ENCODE measurements at regions not wholly inside any gene's neighbourhood (a gene's known extent, or its start where the extent isn't known, plus 50 kb on each side); places are given as distances from the start of the nearest gene placed in this dataset.

DNA sequence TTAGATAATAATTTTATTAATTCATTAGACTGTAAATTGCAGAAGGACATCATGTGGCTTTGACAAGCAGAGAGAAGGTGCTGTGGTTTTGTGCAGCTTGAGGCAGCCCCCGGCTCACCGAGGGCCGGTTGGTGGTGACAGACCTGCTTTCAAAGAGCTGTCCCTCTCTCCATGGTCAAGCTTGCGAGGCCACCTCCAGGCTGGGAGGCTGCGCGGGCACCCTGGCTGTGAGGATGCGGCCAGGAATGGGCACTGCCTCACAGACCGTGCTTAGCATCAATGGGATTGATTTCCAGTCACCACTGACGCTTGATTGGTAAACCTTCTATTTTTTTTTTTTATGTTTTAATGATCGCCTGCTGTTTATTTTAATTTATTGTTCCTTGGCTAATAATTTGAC lies 690.9 kb downstream of the GALR1 start:
- DNase-seq: no peak

DNA sequence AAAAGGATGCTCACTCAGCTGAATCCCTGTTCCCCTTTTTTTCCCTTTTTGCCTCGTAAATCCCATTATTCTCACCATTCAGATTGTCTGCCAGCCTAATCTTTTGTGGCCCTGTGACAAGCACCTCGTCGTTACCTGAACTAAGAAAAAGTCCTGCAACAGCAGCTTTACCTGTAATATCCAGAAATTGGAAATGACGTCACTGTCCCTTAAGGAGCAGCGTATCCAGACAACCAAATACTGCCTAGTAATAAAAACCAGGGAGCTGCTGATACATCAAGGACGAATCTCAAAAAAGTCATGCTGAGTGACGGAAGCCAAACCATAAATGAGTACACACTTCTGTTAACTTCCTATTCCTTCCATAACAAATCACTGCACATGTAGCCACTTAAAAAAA lies 694.9 kb downstream of the GALR1 start:
- DNase-seq: no peak

DNA sequence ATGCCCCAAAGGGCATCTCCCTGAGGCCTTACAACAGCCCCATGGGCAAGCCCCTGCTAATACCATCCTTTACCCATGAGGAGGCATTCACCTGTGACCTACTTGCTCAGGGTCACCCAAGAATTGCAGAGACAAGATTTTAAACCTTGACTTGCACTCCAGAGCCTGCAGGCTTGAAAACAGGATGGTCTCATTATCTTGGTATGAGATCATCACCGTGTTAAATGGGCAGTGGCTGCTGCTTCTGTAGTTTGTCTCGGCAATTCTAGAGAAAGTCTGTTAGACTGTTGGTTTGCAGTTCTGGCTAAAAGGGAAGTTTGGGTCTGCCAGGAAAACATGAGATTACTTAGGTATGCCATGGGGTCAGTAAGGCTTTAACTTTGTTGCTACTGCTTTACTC lies 698.9 kb downstream of the GALR1 start:
- DNase-seq: no peak

DNA sequence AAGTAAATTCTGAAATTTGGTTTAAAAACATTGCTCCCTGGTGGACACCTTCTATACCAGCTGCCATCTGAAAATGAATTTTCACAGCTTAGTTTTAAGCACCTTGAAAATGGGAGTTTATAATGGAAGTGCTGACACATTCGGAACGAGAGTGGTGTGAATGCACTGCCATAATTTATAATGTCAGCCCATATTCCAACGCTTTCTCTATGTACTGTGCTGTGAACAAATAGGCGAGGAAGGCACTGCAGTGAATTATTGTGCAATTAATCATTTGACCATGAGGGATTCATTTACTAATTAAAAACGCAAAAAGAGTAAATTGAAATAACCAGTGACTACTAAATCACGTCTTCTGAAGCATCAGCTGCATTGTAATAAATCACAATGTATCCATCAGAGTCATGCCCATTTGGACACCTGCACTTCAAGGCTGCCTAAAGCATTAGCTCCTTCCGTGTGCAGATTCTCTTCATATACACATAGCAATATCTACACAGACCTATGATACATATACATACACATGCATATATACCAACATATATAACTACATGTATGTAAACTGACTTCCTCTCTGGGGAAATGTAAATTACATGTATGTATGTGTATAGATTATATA lies 699.8 kb downstream of the GALR1 start:
- no peak for DNase-seq

DNA sequence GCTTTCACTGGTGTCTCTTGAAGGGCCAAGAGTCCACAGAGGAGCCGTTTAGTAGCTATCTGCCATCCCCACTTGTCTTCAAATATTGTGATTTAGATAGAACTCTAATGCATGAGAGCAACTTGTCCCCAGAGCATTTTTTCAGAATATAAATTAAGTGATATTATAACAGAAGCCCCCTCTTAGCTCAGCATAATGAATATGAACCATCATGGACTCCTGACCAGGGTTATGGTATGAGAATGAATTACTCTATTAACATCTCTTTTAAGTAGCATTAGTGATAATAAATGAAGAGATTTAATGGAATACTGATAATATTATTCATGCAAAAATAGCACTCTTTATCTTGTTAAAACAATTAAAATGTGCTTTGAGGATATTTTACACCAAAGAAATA lies 709.6 kb downstream of the GALR1 start:
- DNase-seq: no peak

DNA sequence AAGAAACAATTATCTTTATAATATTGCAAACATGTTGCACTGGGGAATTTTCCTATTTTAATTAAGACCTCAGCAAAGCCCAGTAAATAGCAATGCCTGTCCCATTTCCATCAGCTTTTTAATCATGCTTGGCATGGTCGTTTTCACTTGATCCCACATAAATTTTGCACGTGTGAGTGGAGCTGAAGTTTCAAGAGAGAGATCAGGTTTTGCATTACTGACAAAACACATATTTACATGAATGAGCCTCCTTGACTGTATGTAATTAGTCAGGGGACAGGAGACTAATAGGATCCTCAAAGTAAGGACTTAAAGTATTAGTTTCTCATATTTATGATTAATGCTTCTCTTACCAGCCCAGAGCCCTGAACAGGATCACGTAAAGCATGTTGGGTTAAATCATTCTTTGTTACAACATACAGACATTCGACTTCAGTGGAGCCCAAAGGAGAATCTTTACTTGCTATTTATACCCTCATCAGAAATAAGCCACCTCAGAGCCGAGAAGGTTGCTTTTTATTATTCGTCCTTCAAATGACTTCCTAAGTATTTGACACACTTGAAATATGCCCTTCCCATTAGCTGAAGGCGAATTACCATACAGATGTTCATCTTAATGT lies 711.3 kb downstream of the GALR1 start:
- DNase-seq: no peak

DNA sequence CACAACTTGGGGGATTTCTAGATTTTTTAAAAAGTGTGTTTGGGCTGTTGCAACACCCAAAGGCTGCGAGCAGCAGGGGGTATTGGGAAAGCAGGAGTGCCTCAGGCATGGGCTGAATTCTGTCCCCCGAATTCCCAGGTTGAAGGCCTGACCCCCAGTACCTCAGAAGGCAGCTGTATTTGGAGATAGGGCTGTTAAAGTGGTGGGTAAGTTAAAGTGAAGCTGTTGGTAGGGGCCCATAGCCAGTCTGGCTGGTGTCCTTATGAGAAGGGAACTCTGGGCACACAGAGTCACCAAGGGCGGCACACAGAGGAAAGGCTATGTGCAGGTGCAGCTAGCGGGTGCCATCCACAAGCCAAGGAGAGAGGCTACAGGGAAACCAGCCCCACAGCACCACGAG lies 717.4 kb downstream of the GALR1 start:
- DNase-seq: no peak

DNA sequence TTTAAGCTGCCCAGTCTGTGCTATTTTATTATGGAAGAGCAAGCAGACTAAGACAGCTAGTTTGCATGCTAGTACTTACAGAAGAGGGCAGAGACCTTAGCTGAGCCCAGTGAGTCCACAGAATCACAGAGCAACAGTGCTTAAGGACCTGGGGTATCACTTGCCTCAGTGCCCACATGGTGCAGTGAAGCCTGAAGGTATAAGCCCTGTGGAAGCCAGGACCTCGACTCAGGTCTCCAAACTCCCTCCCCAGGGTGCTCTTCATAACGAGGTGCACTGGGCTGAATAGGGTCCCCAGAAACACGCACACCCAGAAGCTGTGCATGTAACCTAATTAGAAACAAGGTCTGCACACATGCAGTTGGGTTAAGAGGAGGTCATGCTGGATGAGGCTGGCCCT lies 718.1 kb downstream of the GALR1 start:
- no peak for DNase-seq

DNA sequence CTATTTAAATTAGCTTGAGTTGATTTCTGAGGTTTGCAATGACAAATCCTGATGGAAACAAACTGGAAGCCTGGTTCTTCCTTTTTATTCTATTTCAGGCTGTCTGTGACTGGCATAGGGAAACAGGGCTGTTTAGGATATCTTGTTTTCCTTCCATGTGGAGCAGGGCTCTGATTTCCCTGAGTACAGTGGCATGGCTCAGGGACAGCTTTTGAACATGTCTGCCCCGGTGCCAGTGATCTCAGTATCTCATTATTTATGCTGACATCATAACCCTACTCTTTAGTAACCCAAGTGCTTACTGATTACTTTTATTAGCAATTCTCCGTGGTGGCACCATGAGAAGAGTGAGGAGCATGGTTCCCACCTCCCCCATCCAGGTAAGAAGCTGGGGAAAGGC lies 720.3 kb downstream of the GALR1 start:
- no peak for DNase-seq

DNA sequence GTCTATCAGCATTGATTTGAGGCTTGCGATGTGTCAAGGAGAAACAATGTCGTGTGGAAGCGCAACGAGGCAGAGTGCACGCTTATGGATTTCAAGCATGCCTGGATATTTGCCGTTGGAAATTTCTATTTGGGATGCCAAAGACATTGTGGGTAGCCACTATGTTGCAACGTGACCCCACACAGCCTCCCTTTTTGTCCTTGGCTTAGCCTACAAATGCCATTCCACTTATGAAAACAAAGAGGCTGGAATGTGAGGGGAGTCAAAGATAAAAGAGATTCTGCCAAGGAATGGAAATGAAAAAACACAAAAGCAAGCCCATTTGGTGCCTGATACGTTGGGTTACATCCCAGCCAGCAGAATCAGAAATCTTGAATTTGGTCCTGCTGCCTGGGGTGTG lies 721.2 kb downstream of the GALR1 start:
- DNase-seq: no peak

DNA sequence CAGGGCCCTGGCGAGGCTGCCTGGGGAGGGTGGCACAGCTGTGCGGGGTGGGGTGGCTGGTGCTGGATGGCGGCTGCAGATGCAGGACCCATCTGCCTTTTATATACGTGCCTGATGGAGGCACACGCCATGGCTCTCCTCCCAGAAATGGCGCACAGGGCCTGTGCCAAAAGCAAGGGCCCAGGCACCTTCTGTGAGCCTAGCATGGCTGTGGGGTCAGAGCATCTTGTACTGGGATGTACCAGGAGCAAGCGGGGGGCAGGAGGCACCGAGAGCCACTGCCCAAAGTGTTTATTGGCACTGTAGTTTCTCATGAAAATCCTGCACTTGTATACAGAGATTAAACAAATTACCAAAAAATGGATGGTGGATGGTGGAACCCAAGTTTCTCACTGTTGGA lies 724.1 kb downstream of the GALR1 start:
- no peak for DNase-seq

DNA sequence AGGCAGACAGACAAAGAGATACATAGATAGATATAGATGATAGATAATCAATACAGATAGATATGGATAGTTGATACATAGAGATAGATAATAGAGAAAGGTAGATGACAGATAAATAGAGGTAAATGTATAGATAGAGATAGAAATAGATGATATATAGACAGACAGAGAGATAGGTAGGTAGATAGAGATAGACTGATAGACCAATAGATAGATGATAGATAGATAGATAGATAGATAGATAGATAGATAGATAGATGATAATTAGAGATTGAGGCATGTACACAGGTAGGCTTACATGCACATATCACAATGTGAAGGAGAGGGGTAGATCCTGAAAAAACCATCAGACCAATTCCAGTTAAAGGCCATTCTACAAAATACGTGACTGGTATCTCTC lies 724.7 kb downstream of the GALR1 start:
- DNase-seq: no peak

DNA sequence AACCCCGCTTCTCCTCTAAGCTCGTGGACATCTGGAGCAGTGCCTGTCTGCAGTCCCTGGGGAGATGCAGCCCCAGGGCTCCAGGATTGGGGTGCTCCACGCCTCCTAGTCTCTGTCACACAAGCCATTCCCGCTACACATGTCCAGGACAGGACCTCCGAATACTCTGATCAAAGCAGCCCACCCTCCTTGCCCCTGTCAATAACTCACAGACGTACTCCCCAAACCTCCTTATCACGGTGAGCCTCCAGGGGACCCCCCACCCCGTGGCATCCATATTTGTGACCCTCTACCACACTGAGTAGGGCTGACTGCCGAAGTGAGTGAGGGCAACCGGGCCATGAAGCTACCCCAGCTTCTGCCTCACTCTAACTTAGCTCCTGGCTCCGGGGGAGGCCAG lies 727.7 kb downstream of the GALR1 start:
- DNase-seq: no peak

DNA sequence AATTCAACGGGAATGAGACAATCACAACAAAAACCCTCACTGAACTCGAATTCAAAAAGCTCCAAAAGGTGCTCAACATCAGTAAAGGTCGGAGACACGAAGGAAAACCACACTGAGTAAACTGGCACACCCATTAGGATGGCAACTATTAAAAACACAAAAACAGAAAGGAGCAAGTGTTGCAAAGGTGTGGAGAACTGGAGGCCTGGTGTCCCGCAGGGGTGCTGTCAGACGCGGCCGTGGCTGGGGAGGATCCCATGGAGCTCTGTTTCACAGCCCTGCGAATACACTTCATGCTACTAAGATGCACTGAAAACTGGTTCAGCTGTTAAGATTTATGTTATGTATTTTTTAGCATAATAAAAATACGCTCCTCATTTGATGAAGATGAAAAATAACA lies 730.6 kb downstream of the GALR1 start:
- DNase-seq: no peak

DNA sequence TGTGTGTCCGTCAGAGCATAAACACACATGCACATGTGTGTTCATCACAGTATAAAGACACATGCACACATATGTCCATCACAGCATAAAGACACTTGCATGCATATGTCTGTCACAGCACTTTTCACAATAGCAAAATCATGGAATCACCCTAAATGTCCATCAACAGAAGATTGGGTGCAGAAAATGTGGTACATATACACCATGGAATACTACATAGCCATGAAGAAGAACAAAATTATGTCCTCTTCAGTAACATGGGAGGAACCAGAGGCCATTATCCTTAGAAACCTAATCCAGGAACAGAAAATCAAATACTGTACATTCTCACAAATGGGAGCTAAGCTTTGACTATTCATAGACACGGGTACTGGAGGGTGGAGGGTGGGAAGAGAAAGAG lies 732.2 kb downstream of the GALR1 start:
- no peak for DNase-seq

DNA sequence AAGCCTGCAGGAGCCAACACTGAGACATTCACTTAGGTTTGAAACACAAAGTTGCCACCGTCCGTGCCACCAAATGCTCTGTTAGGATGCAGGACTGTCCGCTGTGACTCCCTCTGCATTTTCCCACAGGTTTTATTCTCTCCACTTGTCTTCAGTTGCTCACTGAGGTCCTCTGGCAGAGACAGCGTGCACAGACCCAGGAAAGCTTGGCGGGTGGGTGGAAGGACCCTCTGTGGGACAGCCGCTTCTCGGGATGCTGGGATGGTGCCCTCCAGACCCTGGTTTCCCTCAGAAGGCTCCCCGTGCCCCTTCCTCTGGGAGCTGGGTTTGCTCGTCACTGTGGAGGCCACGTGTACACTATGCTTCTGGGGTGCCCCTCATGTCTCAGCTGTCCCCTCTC lies 733.6 kb downstream of the GALR1 start:
- DNase-seq: no peak

DNA sequence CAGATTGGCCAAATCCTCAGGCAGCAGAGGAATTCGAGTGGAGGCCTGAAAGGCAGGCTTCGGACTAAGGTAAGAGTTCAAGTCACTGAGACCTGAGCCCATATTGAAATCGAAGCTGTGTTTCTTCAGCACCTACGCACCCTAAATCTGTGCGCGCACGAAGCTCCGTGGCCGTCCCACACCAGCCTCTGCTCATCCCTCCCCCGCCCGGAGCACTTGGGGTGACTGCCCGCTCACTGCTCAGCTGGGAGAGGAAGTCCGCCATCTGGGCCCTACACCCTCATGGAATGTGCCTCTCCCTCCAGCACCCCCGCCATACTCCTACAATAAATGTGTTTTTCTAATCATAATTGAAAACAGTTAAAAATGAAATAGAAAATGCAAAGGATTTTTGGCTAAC lies 734.5 kb downstream of the GALR1 start:
- DNase-seq: no peak

DNA sequence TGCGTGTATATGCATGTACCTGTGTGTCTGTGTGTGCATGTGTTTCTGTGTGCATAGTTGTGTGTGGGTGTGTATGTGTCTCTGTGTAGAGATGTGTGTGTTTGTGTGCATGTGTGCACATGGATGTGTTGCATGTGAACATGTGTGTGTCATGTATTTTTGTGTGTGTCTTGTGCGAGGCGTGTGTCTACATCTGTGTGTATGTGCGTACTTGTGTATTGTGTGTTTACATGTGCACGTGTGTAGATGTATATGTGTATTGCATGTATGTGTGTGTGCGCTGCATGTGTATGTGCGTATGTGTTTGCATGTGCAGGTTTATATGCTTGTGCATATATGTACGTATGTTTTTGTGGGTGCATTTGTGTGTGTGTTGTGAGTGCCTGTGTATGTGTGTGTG lies 735.2 kb downstream of the GALR1 start:
- no peak for DNase-seq

DNA sequence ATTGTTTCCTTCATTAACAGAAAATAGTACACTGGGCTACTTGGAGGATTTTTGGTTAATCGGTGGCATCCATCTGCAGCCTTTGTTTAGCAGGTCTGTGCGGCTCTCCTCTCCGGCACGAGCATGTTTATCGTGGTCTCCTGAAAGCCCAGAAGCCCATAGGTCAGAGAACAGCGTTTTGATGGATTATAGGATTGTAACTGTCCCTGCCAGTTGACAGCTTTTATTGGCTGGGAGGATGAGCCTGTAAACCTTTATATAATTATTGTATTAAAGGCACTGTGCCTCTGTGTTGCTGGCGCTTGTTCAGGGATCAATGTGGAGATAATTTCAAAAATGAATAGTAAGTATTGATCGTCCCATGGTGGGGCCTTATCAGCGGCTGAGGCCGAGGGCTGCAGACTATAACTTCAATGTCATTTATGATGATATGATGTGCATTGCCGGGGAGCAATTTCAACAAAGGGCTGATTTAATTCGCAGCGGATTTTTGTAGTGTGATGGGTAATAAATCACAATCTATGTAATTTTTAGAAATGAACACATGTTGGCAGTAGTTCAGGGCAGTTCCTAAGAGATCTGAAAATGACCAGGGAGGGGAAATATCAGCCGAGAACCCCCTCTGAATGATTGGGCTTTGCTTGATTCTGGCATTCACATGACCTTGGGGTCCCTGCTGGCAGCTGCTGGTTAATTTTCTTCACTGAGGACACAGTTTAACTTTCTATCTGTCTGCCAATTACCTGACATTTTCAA lies 736.1 kb downstream of the GALR1 start:
- DNase-seq: no peak

DNA sequence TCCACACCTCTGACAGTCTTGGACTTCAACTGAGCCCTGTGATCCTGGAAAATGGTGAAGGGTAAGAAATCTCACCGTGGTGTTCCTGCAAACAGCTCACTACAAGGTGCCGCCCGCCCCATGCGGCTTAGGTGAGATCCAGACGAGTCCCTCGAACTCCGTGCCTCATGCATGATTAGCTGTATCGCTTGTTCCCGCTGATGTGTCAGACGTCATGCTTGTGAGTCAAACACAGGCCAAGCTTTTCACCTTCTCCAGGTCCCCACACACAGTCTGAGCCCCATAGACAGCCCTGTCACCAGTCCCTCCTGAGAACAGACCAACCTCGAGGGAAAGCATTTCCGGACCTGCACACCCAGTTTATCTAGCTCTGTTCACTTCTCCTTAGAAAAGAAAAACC lies 740.5 kb downstream of the GALR1 start:
- DNase-seq: no peak

DNA sequence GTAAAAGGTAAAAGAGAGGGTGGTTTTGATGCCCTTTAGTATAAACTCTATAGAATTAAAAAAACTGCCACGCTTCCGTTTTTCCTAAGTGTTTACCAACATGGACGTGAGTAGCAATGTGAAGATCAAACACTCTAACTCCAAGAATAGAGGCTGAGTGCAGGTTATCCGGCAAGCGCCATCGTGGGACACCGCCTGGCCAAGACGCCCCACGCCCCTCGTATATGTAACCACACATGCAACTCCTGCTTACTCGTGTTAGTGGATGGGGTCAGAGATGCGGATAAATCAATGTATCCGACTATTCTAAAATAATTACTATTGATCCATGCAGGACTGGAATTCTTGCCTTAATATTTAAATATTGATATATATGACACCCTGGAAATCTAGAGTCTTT lies 741.3 kb downstream of the GALR1 start:
- DNase-seq: no peak

DNA sequence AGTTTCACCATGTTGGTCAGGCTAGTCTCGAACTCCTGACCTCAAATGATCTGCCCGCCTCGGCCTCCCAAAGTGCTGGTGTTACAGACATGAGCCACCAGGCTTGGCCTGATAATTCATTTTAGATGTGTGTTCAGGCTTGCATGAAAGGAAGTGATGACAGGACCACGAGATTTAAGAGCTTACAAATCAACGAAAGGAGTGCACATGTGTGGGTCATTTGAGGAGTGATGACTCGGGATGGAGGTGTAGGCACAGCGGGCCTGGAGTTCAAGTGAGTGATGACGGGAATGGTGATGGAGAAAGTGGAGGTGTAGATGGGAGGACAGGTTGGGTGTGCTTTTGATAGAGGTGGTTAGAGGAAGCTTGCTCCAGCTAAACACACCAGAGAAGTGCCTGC lies 742.4 kb downstream of the GALR1 start:
- DNase-seq: no peak

DNA sequence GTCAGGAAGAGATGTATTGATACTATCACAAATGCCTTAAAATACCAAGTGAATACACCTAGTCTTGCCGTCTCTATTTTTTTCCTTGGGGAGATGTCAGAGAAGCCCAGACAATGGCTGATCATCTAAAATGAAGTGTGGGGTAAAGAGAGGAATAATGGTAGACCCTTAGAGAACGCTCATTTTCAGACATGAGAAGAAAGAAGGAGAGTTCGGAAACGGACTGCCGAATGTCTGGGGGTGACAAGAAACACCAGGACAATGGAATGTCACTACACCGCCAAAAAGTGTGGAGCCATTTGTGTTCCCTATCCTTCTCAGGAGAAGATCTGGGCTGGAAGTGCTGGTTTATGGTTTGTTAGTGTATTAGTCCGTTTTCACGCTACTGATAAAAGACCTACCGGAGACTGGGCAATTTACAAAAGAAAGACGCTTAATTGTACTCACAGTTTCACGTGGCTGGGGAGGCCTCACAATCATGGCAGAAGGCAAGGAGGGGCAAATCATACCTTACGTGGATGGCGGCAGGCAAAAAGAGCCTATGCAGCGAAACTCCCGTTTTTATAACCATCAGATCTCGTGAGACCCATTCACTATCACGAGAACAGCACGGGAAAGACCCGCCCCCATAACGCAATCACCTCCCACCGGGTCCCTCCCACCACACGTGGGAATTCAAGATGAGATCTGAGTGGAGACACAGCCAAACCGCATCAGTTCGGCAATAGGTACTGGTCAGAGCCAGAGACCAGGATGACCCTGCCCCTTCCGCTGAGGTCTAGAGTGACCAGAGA lies 743.7 kb downstream of the GALR1 start:
- DNase-seq: no peak

DNA sequence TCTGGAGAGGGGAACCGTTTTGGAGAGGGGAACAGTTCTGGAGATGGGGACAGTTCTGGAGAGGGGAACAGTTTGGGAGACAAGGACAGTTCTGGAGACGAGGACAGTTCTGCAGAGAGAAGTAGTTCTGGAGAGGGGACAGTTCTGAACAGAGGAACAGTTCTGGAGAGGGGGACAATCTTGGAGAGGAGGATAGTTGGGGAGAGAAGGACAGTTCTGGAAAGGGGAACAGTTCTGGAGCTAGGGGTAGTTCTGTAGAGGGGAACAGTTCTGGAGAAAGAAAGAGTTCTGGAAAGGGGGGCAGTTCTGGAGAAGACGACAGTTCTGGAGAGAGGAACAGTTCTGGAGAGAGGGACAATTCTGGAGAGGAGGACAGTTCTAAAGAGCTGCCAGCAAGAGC lies 745.9 kb downstream of the GALR1 start:
- no peak for DNase-seq
